GM20000 (cell line): ENCODE measurements at regions not wholly inside any gene's neighbourhood (a gene's known extent, or its start where the extent isn't known, plus 50 kb on each side); places are given as distances from the start of the nearest gene placed in this dataset.
"Not testable (repeated sequence)": the region's sequence is repeated elsewhere in the genome, so short reads cannot be mapped to it uniquely, and the experiment has no call there.

Experiments
- DNase-seq: peaks from one replicate; pipeline ENCODE4 v3.0.0; 2012; ENCODE audit warnings: low spot score
- CTCF ChIP-seq: IDR thresholded peaks from 2 replicates; pipeline ENCODE4 v1.5.1; 2012; ENCODE audit warnings: mild to moderate bottlenecking, control low read depth; ENCODE audit errors: extremely low read depth, missing control alignments

GRCh38 chr6:85298553-85298952 is 151.3 kb upstream of the NT5E start:
- DNase-seq = no peak
- no peak for TF ChIP-seq CTCF

- no peak for DNase-seq
- TF ChIP-seq CTCF = no peak
These were observed 158.6 kb upstream of the NT5E start for GRCh38 chr6:85291326-85291725.

GRCh38 chr6:85287654-85288053 is 162.2 kb upstream of the NT5E start:
- no peak for DNase-seq
- no peak for TF ChIP-seq CTCF

- no peak for TF ChIP-seq CTCF
- no peak for DNase-seq
These were observed 162.7 kb upstream of the NT5E start for GRCh38 chr6:85287158-85287557.

- not testable (repeated sequence) for DNase-seq
These were observed 163.4 kb upstream of the NT5E start for GRCh38 chr6:85286507-85286906.

- TF ChIP-seq CTCF = no peak
- no peak for DNase-seq
These were observed 163.9 kb upstream of the NT5E start for GRCh38 chr6:85285934-85286333.

- no peak for TF ChIP-seq CTCF
- DNase-seq = no peak
These were observed 164.8 kb upstream of the NT5E start for GRCh38 chr6:85285114-85285513.

- DNase-seq = no peak
- TF ChIP-seq CTCF = no peak
These were observed 166.4 kb upstream of the NT5E start for GRCh38 chr6:85283436-85283835.
